HG03558 (cell line): ENCODE measurements at regions not wholly inside any gene's neighbourhood (a gene's known extent, or its start where the extent isn't known, plus 50 kb on each side); places are given as distances from the start of the nearest gene placed in this dataset.

ENCODE experiments used
- ATAC-seq: cut with Tn5 transposase; IDR thresholded peaks from one replicate; pipeline ENCODE4 v1.9.1; 2021; ENCODE audit warnings: moderate number of reproducible peaks; ENCODE audit not compliant: unreplicated experiment; ENCODE audit errors: extremely low read depth

- no peak for ATAC-seq
These were observed 109.6 kb downstream of the WDR11 start for GRCh38 chr10:120960725-120961124.

- ATAC-seq: no peak
These were observed 110.9 kb downstream of the WDR11 start for GRCh38 chr10:120961795-120962755.

GRCh38 chr10:120962756-120963593, 111.8 kb downstream of the WDR11 start:
- no peak for ATAC-seq

- ATAC-seq: no peak
These were observed 112.5 kb downstream of the WDR11 start for GRCh38 chr10:120963594-120964220.

GRCh38 chr10:120966657-120967045, 115.5 kb downstream of the WDR11 start:
- ATAC-seq: no peak

- peak; percentile 81 for ATAC-seq
These were observed 118.1 kb downstream of the WDR11 start for GRCh38 chr10:120969219-120969645.

GRCh38 chr10:120970595-120971529, 119.7 kb downstream of the WDR11 start:
- ATAC-seq: no peak

GRCh38 chr10:120971671-120972070, 120.5 kb downstream of the WDR11 start:
- no peak for ATAC-seq

- no peak for ATAC-seq
These were observed 121.1 kb downstream of the WDR11 start for GRCh38 chr10:120972259-120972658.

- no peak for ATAC-seq
These were observed 124.1 kb downstream of the WDR11 start for GRCh38 chr10:120975072-120975867.

GRCh38 chr10:120975868-120976225, 124.7 kb downstream of the WDR11 start:
- no peak for ATAC-seq

GRCh38 chr10:120977897-120978296, 126.7 kb downstream of the WDR11 start:
- ATAC-seq: no peak

- no peak for ATAC-seq
These were observed 127.6 kb downstream of the WDR11 start for GRCh38 chr10:120978589-120979252.

GRCh38 chr10:120979435-120980278, 128.5 kb downstream of the WDR11 start:
- ATAC-seq: no peak

- no peak for ATAC-seq
These were observed 129.4 kb downstream of the WDR11 start for GRCh38 chr10:120980279-120981255.
